Central memory CD8-positive, alpha-beta T cell (primary cell): ENCODE measurements at regions not wholly inside any gene's neighbourhood (a gene's known extent, or its start where the extent isn't known, plus 50 kb on each side); places are given as distances from the start of the nearest gene placed in this dataset.
"Not testable (repeated sequence)": the region's sequence is repeated elsewhere in the genome, so short reads cannot be mapped to it uniquely, and the experiment has no call there.

Source experiments
- ATAC-seq: fragments of 150-1000 bp; cut with Tn5 transposase; replicated peaks from 2 replicates; pipeline ENCODE4 v1.10.0; 2022; ENCODE audit warnings: mild to moderate bottlenecking, moderate FRiP score, moderate number of reproducible peaks; ENCODE audit not compliant: poor library complexity, severe bottlenecking; ENCODE audit errors: extremely low read depth
- DNase-seq, 2 donors: peaks; one replicate each; pipeline ENCODE4 v3.0.0; 2021; ENCODE audit warnings: low spot score in 2 of 2
- H3K27ac Mint-ChIP-seq: one replicate; pipeline ENCODE4 v1.8.0; 2022; ENCODE audit warnings: low read depth, mild to moderate bottlenecking, moderate library complexity, mixed read lengths
- H3K27me3 Mint-ChIP-seq: one replicate; pipeline ENCODE4 v1.8.0; 2022; ENCODE audit warnings: mixed read lengths
- H3K36me3 Mint-ChIP-seq: one replicate; pipeline ENCODE4 v1.8.0; 2022; ENCODE audit warnings: mild to moderate bottlenecking, moderate library complexity, mixed read lengths; ENCODE audit not compliant: insufficient read depth
- H3K4me1 Mint-ChIP-seq: one replicate; pipeline ENCODE4 v1.8.0; 2022; ENCODE audit warnings: mixed read lengths
- H3K4me3 Mint-ChIP-seq: one replicate; pipeline ENCODE4 v1.8.0; 2022; ENCODE audit warnings: mild to moderate bottlenecking, moderate library complexity, mixed read lengths
- H3K9me3 Mint-ChIP-seq: one replicate; pipeline ENCODE4 v1.8.0; 2022; ENCODE audit warnings: mixed read lengths

GRCh38 chrX:65591206-65591605, 56.6 kb upstream of the LAS1L start:
- no peak overlapping the region for H3K27ac Mint-ChIP-seq
- no peaks in the 10 kb centered on the region for H3K9me3 Mint-ChIP-seq
- H3K27me3 Mint-ChIP-seq = no peaks in the 10 kb centered on the region

GRCh38 chrX:65589304-65589703, 54.7 kb upstream of the LAS1L start:
- Mint-ChIP-seq H3K36me3 (no peaks in the 10 kb centered on the region), H3K4me3 (no peak overlapping the region), H3K27me3 (no peaks in the 10 kb centered on the region), H3K4me1 (no peaks in the 10 kb centered on the region), H3K9me3 (no peaks in the 10 kb centered on the region), H3K27ac (no peak overlapping the region)
- ATAC-seq (no peak), DNase-seq (no peak)

More at GRCh38 chrX:65591206-65591605, 56.6 kb upstream of the LAS1L start:
- DNase-seq (no peak), ATAC-seq (no peak)
- no peaks in the 10 kb centered on the region for H3K36me3 Mint-ChIP-seq
- H3K4me3 Mint-ChIP-seq = no peak overlapping the region
- H3K4me1 Mint-ChIP-seq = peaks cover 6% of the 10 kb centered on the region

DNA sequence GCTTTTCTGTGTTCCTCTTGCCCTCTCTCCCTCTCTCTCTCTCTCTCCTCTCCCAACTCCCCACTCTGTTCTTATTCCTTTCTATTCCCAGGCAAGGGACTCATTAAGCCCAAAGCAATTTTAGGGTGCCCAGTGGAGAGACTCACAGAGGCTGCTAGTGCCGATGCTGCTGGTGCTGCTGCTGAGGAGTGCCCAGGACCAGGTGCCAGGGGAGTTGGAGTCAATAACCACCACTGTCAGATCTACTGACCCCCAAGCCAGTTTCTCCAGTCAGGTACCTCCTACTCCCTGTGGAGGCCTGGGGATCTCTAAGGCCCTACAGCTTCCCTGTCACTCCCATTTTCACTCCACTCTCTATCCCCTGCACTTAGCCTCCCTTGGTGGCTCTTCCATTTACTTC, 54.2 kb upstream of the LAS1L start:
- no peak for ATAC-seq
- no peak for DNase-seq
- H3K4me3 Mint-ChIP-seq = no peak overlapping the region
- no peaks in the 10 kb centered on the region for H3K27me3 Mint-ChIP-seq
- H3K4me1 Mint-ChIP-seq = no peaks in the 10 kb centered on the region
- no peaks in the 10 kb centered on the region for H3K36me3 Mint-ChIP-seq
- H3K9me3 Mint-ChIP-seq = no peaks in the 10 kb centered on the region
- no peak overlapping the region for H3K27ac Mint-ChIP-seq

GRCh38 chrX:65587616-65588526, 53.3 kb upstream of the LAS1L start:
- no peak for DNase-seq
- ATAC-seq = no peak
- Mint-ChIP-seq H3K9me3 (no peaks in the 10 kb centered on the region), H3K27me3 (no peaks in the 10 kb centered on the region), H3K4me3 (no peak overlapping the region), H3K4me1 (no peaks in the 10 kb centered on the region), H3K27ac (no peak overlapping the region), H3K36me3 (no peaks in the 10 kb centered on the region)

GRCh38 chrX:65586491-65586890, 51.9 kb upstream of the LAS1L start:
- no peak overlapping the region for H3K4me3 Mint-ChIP-seq
- no peak for DNase-seq
- no peaks in the 10 kb centered on the region for H3K27me3 Mint-ChIP-seq
- H3K36me3 Mint-ChIP-seq = no peaks in the 10 kb centered on the region
- ATAC-seq = no peak
- no peak overlapping the region for H3K27ac Mint-ChIP-seq
- H3K4me1 Mint-ChIP-seq = peaks cover 6% of the 10 kb centered on the region
- H3K9me3 Mint-ChIP-seq = no peaks in the 10 kb centered on the region

DNA sequence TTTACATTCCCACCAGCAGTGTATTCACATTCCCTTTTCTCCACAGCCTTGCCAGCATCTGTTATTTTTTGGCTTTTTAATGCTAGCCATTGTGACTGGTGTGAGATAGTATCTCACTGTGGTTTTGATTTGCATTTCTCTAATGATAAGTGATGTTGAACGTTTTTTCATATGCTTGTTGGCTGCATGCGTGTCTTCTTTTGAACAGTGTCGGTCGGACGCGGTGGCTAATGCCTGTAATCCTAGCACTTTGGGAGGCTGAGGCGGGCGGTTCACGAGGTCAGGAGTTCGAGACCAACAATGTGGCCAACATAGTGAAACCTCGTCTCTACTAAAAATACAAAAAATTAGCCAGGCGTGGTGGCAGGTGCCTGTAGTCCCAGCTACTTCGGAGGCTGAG, 50.6 kb upstream of the LAS1L start:
- H3K36me3 Mint-ChIP-seq, H3K4me1 Mint-ChIP-seq: not testable (repeated sequence)

More for the DNA sequence above, 50.6 kb upstream of the LAS1L start:
- ATAC-seq, H3K4me3 Mint-ChIP-seq, H3K9me3 Mint-ChIP-seq, DNase-seq, H3K27ac Mint-ChIP-seq, H3K27me3 Mint-ChIP-seq: not testable (repeated sequence)
